NCI-H2107 treated with DMSO at 0.1 percent for 48 hours (cell line): ENCODE measurements at regions not wholly inside any gene's neighbourhood (a gene's known extent, or its start where the extent isn't known, plus 50 kb on each side); places are given as distances from the start of the nearest gene placed in this dataset.
A peak's percentile ranks its signal among the peaks of the same experiment; 100 is the strongest.

Source experiments
- DNase-seq: peaks from one replicate; lab custom pipeline; 2025; ENCODE audit not compliant: unreplicated experiment; lab: John Stamatoyannopoulos, UW

DNA sequence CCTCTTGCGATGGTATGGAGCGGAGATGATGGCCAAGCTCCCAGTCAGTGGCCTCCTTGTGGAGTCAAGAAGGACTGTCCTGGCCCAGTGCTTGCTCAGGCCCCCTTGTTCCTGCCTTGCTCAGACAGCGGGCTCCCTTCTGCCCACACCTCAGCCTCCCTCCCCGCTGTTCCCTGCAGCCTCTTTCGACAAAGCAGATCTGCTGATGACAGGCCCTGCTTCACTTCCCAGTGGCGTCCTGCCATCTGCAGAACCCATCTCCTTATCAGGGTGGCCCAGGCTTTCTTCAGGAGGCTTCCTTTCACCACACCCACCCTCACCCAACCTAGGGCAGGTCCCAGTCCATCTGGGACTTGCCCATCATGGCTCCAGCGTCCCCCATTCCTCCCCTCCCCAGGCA lies 80.0 kb downstream of the CLDN34 start:
- DNase-seq = no peak

GRCh38 chrX:10047631-10048030 lies 80.5 kb downstream of the CLDN34 start:
- no peak for DNase-seq

DNA sequence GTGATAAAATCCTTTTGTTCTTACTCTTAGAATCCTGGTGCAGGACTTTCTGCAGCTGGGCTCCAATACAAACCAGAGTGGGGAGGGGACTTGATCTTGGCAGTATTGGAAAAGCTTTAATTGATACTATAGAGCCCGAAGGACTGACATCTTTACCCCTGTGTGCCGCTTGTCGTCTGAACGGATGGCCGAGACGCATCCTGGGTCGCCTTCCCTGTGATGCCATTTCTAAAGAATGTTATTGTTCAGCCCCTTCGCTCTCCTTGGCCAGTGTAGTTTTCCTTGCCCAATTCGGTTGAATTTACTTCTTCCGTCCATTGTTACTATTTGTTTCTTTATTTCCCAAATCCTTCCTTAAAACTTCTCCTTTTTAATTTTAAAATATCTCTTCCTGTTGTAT lies 80.9 kb downstream of the CLDN34 start:
- DNase-seq = no peak

GRCh38 chrX:10048707-10049106 lies 81.5 kb downstream of the CLDN34 start:
- no peak for DNase-seq

DNA sequence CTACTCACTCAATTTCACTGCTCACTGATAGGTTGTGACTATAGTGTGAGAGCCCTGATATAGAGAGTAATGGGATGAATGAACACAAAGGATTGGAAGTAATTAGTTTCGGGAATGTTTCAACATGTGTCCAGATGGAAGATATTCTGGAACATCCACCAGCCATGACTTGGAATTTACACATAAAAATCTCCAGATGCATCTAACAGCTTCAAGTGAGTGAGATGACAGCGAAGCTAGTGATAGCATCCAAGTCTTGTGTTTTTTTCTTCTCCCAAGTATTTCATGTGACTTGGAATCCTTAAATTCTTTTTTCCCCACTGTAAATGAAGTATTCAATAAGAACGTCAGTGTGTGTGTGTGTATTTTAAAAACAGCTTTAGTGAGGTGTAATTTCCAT lies 82.1 kb downstream of the CLDN34 start:
- DNase-seq = no peak

DNA sequence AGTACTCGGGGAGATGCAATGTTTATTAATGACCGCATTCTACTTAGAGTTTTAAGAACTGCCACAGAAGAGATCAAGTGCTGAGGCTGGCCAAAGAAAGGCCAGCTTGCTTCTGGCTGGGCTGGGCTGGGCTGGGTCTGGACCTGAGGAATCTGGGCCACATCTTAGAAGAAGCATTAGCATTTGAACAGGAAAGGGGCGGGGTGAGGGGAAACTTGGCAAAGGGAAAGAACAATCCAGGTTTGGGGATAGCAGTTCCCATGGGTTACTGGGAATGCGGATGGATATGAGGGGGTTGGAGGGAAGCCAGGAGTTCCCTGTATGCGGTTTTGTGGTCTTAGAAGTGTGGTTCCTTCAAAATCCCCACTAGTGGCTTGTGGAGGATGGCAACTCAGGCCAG lies 83.3 kb downstream of the CLDN34 start:
- DNase-seq = peak; percentile 78

DNA sequence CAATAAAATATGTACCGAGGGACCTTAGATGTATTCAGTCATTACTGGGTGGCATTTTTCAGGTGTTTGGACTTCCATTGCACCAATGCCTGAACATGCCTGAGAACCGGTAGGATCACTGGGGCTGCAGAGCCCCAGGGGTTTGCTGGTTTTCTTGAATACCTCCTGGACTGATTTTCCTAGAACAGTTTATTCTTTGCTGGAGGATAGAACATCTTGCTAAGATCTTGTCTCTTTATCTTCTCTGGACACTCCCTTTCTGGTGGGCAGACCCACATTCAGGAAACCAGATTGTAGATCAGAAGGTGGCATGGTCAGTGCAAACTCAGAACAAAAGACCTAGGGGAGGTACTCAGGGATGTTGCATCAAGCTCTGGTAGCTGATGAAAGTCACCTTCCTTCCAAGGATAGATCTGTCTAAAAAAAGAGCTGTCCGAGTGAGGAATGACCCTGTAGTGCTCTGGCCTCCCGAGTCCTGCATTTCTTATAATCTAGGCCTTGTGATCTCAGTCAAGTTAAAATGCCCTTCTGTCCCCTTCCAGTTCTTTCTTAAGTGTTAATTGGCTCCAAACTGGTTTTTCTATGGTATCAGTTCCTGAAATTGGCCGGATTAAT lies 84.8 kb downstream of the CLDN34 start:
- DNase-seq = no peak

DNA sequence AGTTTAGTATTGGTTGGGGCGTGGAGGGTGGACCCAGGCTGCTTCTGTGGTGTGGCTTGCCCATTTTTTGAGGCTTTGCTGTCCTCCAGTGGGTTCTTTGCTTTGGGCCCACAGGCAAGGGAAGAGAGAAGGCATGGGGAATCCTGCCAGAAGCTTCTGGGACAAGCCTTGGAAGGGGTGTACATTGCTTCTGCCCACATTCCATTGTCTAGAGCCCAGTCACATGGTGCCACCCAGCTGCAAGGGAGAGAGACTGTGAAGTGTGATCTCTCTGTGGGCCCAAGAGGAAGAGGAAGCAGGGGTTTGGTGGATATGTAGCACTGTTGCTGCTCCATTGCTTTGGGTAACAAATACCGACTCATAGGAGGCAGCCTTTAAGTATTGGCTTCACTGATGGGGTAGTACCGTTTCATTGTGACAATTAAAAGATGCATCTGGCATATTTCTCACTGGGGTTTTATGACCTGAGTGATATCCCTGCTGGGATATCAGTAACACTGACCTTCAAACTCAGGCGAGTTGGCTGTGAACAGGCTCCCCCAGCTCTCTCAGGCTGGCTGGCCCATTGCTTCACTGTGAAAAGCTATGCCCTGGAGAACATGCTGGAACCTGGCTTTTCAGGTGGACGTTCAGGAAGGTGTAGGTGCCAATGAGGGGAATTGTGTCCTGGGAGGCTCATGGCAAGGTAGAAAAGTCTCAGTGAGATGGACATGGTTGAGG lies 85.9 kb downstream of the CLDN34 start:
- no peak for DNase-seq

DNA sequence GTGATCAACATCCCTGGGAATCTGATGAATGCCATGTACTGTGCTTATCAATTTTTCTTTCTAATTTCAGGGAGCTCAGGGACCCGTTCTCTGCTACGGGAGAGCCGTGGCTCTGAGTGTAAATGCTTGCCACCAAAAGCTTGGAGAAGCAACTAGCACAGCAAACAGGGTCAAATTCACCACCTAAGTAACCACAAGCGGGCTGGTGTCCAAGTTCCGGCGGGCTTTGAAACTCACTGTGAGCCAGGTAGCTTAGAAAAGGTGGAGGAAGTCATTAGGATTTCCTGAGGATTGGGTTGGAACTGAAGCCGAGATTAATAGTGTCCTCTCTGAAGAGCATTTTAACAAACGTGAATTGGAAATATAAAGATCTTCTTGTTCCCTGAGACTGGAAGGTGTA lies 87.2 kb downstream of the CLDN34 start:
- DNase-seq = peak; percentile 78

GRCh38 chrX:10055430-10055829 lies 88.3 kb downstream of the CLDN34 start:
- DNase-seq = no peak

GRCh38 chrX:10062352-10062751 lies 94.4 kb upstream of the CLCN4 start:
- no peak for DNase-seq

DNA sequence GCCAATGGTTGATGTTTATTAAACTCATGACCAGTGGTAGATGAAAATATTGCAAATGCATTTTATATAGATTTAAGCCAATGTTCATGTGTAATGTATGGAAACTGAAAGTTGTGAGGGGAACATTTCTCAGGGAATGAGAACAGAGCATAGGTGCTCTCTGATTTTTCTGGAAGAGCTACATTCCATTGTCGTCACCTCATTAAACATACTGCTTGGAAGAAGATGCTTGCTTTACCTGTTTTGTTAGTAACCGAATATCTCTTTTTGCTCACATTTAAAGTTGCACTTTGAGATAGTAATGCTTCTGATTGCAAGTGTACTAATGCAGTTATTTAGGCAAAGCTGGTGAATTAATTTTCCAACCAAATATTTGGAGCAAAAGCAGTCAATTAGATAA lies 93.8 kb upstream of the CLCN4 start:
- DNase-seq = no peak

DNA sequence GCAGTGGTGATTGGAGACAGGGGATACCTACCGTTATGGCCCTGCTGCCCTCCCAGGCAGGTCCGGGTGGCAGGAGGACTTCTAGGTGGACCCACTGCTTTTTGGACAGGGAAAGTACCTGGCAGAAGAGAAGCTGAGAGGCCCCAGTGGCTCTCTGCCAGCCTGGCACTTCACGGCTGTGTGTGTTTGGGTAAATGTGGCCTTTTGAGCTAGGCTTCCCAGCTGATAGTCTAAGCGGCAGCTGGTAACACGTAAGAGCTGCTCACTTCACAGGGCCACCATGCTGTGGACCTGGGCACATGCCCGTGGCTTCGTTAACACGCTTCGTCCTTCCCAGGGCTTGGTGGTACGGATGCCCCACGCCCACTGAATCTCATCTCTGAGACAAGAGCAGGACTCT lies 92.0 kb upstream of the CLCN4 start:
- peak; percentile 5 for DNase-seq

DNA sequence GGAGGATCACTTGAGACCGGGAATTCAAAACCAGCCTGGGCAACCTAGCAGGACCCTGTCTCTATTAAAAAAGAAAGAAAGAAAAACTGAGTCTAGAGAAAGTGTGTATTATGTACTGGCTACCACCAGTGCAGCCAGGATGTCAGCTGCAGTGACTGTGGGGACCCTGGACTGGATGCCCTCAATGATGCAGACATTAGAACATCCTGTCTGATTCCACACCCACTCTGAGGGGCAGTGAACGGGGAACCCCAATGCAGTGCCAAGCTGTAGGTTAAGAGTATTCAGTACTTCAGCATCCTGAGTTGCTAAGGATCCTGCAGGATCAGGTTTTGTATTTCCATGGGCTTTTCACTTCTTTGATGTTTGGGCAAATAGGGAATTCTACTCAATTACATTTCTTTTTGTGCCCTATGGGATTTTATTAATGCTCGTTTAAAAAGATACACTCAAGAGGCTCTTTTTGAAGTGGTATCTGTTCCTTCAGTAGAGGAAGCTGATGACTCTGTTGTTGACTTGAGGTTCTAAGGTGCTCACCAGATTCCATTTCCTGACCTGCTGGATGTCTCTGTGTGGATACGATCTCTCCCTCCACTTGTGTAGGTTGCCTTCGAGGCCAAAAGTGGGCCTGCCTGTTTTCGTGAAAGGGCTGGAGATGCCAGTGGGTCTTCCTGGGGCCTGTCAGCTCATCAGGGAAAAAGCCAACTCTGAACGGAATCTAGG lies 85.9 kb upstream of the CLCN4 start:
- no peak for DNase-seq

GRCh38 chrX:10071451-10072144 lies 85.2 kb upstream of the CLCN4 start:
- peak; percentile 95 for DNase-seq

GRCh38 chrX:10072786-10073568 lies 83.8 kb upstream of the CLCN4 start:
- no peak for DNase-seq

DNA sequence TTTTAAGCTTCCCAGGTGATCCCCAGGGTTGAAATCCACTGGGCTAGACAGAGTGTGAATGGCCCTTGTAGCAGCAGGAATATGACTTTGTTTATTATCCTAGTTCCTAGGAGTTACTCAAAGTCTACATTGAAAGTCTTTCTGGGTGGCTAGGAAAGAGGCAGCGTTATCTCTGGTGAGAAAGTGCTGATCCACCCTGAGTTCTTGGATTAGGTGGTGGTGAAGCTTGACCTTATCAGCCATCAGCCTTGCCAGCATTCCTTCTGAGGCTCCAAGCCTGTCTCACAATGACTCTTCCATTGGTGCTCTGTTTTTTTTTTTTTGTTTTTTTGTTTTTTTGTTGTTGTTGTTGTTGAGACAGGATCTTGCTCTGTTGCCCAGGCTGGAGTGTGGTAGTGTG lies 83.1 kb upstream of the CLCN4 start:
- no peak for DNase-seq

DNA sequence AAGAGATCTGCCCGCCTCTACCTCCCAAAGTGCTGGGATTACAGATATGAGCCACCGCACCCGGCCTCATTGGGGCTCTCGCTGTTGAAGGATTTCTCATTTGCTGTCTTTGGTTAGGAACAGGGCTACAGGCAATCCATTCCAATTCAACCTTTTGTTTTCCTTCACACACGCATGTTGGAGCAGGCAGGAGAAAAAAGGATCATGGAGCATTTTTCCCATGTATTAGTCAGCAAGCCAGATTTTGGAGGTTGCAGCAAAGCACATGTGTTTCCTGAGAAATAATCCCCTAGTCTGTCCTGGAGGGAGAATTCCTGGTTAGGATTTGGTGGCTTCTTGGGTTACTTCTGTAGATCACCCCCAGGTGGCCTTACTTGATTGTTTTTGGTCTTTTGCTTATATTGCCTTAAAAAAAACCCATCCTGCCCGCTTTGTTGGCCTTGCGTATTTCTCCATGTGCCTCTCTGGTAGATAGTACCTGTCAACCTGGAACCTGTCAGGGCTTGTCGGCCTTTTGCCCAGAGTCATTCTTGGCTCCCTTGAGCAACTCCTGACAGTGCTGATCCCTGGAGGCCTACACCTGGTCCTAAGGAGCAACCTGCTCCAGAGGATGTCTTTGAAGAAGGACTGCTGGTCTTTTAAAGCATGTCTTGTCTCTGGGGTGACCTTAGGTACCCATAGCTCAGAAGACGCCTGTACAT lies 82.4 kb upstream of the CLCN4 start:
- DNase-seq = no peak

DNA sequence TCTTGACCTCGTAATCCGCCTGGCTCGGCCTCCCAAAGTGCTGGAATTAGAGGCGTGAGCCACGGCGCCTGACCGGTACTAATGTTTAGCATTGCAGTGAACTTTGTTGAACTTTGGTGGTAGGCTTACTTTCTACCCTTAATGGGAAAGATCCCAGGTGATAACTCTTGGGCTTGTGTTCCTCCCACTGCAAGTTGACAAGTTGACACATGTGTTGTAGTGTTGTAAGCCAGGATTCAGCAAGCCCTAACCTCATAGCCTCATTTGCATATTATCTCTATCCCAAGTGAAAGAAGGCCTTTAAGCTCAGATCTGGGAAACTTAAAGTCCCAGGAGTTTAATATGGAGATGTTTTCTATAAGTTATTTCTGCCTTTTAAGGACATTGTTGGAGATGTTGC lies 80.0 kb upstream of the CLCN4 start:
- DNase-seq = no peak

DNA sequence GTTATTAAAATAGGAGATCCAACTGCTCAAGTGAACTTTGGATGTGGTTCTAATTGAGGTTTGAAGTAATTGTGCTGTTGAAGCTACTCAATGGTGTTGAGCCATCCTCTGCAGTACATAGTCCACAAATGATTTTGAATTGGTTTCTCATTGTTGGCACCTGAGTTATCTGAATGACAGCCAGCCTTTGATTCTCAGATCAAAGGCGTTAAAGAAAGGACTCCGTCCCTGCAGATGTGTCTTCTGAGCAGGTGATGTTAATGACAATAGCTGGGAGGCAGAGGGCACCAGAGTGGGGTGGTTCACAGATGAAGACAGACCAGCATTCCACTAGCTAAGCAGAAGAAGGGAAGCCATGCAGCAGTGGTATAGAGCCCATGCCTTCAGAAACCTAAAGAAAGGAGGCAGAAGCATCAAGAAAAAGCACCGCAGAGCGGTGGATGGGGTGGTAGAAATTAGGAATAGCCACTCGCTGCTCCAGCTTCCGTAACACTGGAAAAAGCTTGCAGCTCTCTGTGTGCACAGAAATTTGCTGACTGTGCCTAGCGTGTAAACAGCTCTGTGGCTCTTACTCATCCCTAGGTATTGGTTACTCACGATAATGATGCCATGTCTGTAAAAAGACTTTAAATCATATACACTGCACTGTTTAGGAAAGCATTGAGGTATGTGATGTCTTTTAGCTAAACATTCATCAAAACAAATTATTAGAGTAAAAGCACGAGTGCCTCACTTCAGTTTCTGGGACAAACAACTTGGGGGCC lies 79.2 kb upstream of the CLCN4 start:
- no peak for DNase-seq
